Stimulated activated CD4-positive, alpha-beta T cell treated with anti-CD3 and anti-CD28 coated beads, Interleukin-4, amount 100 ng/mL, for 4 hours (primary cell): ENCODE measurements at regions not wholly inside any gene's neighbourhood (a gene's known extent, or its start where the extent isn't known, plus 50 kb on each side); places are given as distances from the start of the nearest gene placed in this dataset.

Experiments used
- DNase-seq, 2 experiments: peaks; one replicate each; pipeline ENCODE4 v3.0.0-alpha.2; 2020

- DNase-seq, result no peak
These were observed 1890.7 kb upstream of the NUDT12 start for GRCh38 chr5:105453216-105453807.

- no peak for DNase-seq
These were observed 1885.7 kb upstream of the NUDT12 start for GRCh38 chr5:105448271-105448670.

DNA sequence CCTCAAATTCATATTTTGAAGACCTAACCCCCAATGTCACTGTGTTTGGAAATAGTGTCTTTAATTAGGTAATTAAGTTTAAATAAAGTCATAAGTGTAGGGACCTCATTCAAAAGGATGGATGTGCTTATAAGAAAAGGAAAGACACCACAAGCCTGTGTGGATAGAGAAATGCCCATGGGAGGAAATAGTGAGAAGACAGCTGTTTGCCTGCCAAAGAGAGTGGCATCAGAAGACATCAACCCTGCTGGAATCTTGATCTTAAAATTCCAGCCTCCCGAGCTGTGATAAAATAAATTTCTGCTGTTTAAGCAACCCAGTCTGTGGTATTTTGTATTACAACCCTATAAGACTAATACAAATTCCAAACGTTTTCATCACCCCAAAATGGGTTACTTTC lies 1867.9 kb upstream of the NUDT12 start:
- DNase-seq, result no peak

GRCh38 chr5:105428451-105429380 lies 1866.1 kb upstream of the NUDT12 start:
- no peak for DNase-seq

DNA sequence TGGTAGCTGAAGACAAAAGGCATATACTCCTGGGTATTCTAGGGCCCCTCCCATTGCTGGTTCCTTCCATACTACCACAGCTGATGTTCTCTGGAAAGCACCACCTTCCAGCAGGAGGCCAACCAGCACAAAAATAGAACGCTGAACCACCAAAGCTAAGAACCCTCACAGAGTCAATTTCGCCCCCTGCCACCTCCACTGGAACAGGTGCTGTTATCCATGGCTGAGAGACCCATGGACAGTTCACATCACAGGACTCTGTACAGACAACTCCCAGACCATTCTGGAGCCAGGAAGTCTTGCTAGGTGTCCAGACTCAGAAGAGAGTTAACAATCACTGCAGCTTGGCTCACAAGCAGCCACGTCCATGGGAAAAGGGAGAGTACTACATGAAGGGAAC lies 1851.5 kb upstream of the NUDT12 start:
- no peak for DNase-seq

DNA sequence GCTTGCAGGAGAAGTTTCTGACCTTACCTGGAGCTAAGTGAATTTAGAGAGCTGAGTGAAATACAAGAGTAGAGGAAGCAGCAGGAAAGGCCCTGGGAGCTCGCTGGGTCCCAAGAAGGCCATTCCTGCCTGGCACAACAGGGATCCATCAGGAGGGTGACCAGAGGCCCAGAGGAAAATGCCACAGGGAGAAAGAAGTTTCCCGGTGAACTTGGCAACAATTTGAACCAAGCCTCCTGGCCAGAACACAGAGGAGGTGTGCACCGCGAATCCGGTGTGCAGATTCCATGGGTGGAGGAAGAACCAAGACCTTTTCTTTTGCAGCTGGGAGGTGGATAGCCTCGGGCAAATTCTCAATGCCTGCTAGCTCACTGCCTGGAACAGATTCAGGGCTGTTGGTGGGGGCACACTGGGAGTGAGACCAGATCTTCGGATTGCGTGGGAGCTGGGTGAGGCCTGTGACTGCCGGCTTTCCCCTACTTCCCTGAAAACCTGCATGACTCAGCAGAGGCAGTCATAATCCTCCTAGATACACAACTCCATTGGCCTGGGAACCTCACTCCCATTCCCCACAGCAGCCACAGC lies 1850.9 kb upstream of the NUDT12 start:
- no peak for DNase-seq

- DNase-seq, result no peak
These were observed 1847.1 kb upstream of the NUDT12 start for GRCh38 chr5:105409695-105410094.

- no peak for DNase-seq
These were observed 1844.6 kb upstream of the NUDT12 start for GRCh38 chr5:105407200-105407599.

DNA sequence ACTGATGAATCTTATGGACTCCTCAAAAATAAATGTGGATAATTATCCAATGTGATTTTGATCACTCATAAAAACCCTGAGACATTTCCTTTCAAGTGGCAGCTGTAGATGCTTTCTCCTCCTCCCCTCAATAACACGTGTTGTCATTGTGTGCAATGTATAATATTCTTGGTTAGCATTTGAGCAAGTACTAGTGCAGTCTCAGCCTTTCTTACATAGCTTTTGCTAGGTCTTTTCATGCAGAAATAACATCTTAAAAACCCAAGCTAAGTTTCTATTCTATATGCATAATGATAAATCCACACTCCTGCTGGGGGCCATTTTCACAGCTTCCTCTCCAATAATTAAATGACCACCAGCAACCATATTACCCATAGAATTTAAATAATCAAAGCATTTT lies 1835.2 kb upstream of the NUDT12 start:
- DNase-seq, result no peak

DNA sequence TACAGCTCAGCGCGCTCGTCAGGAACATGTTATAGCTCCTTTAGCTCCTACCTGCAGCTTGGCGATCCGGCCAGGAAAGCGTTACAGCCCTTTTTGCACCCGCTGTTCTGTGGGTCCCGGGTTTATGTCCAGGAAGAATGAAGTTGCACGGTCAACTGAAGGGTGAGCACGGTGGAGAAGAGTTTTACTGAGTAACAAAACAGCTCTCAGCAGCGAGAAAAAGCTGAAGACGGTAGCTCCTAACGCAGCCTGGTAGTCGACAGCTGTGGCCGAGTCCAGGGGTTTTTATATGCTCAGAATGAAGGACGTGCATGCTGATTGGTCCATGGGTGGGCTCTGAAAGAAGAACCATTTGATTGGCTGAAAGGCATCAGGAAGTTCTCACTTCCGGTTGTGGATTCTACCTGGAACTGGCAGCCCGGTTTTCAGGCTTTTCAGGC lies 1830.1 kb upstream of the NUDT12 start:
- DNase-seq, result no peak

DNA sequence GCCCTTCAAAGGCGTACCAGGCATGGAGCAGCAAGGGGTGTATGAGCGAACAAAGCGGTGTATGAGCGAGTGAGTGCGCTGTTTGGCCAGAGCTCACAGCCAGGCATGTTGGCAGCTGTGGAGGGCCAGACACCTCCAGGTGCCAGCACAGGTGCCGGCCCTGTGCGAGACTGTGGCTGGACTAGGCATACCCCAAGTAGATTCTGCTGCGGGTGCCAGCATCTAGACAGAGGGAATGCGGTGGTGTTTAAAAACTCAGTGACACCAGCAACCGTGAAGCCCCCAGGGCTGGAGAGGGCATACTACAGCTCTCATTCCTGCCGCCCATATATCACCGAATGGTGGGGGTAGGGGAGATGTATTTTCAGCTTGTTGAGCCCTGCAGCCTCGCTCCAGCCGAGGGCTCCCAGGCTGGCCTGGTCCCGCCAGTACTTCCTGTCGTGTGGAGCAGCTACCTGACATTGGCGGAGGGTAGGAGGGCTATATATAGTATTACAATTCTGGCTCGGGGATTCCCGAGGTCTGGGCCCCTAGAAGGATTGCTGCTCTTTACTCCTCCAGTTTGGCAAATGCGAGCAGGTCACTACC lies 1829.6 kb upstream of the NUDT12 start:
- DNase-seq, result no peak

GRCh38 chr5:105380126-105380525 lies 1817.5 kb upstream of the NUDT12 start:
- no peak for DNase-seq

DNA sequence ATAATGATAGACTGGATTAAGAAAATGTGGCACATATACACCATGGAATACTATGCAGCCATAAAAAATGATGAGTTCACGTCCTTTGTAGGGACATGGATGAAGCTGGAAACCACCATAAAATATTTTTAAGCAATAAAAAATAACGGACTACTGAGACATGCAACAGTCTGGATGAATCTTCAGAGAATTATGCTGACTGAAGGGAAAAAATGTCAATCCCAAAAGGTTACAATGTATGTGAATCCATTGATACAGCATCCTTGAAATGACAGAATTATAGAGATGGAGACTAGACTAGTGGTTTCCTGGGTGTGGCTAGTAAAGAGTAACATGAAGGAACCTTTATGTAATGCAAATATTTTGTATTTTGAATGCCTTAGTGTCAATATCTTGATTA lies 1808.6 kb upstream of the NUDT12 start:
- no peak for DNase-seq

DNA sequence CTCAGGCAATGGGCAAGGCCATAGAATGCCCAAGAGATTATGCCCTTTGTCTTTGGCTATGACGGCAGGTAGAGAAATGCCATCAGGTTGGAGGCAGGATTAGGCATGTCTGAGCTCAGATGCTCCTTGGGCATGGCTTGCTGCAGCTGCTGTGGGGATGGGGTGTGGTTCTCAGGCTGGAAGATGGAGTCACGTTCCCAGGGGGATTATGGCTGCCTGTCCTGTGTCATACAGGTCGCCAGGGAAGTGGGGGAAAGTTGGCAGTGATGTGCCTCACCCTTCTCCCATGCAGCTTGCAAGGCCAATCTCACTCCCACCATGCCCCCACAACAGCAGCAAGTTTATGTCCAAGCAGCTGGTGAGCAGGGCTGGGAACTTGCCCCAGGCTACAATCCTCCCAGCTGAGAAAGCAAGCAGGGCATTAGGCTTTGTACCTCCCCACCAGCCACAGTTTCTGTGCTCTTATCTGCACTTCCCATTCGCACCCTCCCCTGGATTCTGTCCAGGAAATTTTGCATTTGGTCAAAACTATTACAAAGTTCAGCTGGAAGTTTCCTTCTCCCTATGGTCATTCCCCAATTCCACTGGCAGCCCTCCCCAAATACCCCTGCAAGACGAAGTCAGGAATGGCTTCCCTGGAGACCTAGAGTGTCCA lies 1788.0 kb upstream of the NUDT12 start:
- DNase-seq, result no peak

DNA sequence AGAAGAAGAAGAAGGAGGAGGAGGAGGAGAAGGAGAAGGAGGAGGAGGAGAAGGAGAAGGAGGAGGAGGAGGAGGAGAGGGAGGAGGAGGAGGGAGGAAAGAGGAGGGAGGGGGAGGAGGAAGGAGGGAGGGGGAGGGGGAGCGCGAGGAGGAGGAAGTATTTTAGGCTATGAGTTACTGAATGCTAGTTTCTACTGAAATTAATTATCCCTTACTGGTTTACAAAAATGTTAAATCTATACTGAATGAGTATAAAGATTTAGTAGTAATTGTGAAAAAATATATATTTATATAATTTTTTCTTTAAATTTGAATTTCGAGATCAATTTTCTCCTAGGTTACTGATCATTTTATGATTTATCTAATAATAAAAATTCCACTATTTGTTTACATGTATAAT lies 1769.0 kb upstream of the NUDT12 start:
- no peak for DNase-seq

DNA sequence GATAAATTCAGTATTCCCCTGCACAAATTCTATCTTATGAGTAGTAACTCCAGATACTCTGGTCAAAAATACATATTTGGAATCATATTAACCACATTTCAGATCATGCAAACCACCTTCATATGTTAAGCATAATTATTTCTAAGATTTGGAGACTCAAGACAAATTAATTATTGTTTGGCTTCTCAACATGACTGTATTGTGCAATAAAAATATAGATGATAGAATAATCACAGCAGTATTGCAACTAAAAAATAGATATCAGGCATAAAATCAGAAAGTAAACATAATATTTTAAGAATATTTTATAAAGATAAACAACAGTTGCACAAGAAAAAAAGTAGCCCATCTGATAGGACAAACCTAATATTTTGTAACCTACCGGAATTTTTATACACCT lies 1767.6 kb upstream of the NUDT12 start:
- DNase-seq, result no peak

DNA sequence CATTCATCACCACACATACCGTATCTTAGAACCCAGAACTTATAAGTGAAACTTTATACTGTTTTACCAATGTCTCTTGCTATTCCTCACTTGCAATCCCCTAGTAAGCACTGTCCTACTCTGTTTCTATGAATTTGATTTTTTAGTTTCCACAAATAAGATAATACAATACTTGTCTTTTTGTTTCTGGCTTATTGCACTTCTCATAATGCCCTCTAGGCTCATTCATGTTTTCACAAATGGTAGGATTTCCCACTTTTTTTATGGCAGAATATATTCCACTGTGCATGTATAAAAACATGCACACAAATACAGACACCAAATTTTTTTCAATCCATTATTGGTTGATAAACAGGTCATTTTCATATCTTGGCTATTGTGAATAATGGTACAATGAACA lies 1742.3 kb upstream of the NUDT12 start:
- DNase-seq, result no peak

DNA sequence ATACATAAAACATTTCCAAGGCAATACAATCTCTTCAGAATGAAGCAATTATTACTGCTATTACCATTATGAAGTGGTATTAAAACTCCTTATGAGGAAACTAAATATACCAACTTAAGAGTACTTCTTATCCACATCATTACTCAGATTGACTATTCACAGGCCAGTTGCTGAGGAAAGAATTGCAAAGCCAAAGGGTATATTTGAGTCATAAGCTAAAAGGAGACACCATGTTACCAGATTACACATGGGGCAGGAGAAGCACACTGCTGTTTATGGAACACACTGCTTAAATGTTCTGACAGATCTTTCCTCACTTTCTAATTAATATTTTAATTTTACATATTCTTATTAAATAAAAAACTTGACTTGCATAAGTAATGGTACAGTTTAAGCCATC lies 1726.4 kb upstream of the NUDT12 start:
- no peak for DNase-seq

DNA sequence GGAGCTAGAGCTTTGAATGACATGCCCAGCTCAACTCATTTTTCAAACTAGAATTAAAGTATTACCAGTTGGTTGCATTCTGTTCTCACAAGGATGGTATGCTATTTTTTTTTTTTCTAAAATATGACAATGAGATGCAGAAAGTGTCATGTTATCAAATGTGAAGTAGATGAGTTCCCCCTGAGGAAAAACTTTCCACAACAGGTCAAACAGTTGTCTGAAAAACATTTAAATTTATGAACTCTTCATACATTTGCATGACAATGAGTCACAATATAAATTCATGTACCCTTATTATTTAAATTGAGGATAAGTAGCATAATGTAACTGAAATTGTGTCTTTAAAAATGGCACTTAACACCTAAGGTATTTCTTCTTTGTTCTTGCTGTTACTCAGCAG lies 1720.5 kb upstream of the NUDT12 start:
- no peak for DNase-seq

- no peak for DNase-seq
These were observed 1711.5 kb upstream of the NUDT12 start for GRCh38 chr5:105274079-105274478.

DNA sequence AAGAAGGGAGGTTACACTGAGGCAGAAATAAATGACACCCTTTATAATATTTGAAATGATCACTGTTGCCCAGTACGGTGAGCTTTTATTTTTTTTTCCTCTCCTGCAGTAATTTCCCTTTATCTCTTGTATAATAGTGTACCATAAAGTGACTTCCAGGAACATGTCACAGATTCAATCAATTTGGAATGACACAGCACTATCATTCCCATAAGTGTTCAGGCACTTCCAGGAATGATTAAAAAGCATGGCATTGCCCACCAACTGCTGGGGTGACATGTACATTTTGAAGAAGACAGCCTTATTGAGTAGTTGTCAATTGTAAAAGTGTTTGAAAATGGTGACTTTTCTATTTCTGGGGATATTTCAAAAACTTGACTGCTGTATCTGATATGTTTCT lies 1700.9 kb upstream of the NUDT12 start:
- no peak for DNase-seq

DNA sequence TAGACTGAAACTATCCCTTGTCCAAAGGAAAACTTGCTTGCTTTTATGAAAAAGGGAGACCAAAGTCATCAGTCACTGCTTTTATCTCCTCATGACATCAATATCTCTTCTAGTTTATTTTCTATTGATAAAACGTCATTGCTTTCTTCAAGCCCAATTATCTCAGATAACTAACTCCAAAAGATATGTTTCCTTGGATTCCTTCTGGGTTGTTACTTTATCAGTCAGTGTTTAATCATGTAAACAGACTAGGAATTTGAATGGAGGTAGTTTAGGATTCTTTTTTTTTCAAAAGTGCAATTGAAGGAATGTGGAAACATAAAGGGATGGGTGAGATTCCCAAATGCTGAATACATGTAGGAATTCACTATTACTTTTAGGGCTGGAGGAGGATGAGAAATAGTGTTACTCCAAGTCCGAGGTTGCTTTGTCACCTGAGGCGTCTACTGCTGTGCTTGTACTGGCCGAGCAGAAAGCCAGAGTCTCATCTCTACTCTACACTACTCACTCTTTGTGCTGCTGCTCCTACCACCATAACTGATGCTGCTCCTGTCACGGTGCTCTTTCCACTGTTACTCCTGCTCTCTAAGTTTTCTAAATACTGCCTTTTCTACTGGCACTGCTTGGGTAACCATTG lies 1697.1 kb upstream of the NUDT12 start:
- DNase-seq, result no peak

DNA sequence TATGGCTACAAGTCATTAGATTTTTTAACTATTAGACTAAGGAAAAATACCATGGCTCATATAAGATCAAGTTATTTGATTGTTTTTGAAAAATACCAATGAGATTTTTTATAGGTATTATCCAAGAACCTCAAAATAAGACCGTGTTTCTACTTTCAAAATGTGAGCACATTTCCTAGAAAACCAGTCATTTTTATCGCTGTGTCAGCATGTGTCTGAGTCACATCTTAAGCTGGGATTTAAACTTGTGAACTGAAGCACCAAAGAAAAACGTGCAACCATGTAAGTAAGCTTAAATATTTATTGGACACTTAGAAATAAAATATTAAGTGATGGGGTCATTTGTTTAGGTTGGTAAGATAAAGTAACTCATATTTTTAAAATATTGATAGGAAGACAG lies 1676.0 kb upstream of the NUDT12 start:
- DNase-seq, result no peak
